HepG2 (cell line): ENCODE measurements at regions not wholly inside any gene's neighbourhood (a gene's known extent, or its start where the extent isn't known, plus 50 kb on each side); places are given as distances from the start of the nearest gene placed in this dataset.

Experiments
- KLF11 ChIP-seq: IDR thresholded peaks from 2 replicates; pipeline ENCODE4 v1.6.1; 2016; ENCODE audit warnings: missing compliant biosample characterization
- RAD21 ChIP-seq: fragments of 450-650 bp; formaldehyde crosslinking; IDR thresholded peaks from 2 replicates; pipeline ENCODE4 v1.5.0; 2020; ENCODE audit warnings: mild to moderate bottlenecking
- SP1 ChIP-seq, 2 experiments: fragments of 450-650 bp in 1 of 2; sonication (generic) in 1 of 2; formaldehyde crosslinking in 1 of 2; IDR thresholded peaks; 2 replicates each; pipeline versions ENCODE4 v1.4.0 to v1.6.1; 2016 to 2020; ENCODE audit warnings: missing genetic modification reagents in 1 of 2
- ZNF782 ChIP-seq: sonication (generic); formaldehyde crosslinking; IDR thresholded peaks from 2 replicates; pipeline ENCODE4 v1.4.0; 2020; ENCODE audit warnings: missing genetic modification reagents, mild to moderate bottlenecking, borderline replicate concordance
- TF ChIP-seq, protein P1 (sequence below): IDR thresholded peaks from 2 replicates; pipeline ENCODE4 v1.6.1; 2016; ENCODE audit warnings: missing genetic modification reagents, missing compliant biosample characterization

DNA sequence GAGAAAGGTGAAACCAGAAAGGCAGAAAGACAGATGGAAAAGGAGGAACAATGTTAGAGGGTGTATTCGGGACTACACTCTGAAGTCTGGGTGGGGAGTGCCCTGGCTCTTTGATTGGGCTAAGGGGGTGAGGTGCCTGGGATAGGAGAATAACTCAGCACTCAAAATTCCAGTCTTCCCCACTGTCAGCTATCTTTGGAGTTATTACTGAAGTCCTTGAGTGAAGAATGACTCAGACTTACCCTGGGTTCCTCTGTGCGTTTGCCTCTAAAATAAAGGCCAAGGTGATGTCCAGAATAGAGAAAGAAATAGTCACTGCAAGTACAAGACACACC, 151.8 kb upstream of the SERPINE2 start:
- TF ChIP-seq SP1 (IDR thresholded peaks at IDR 0.05) (no peak), SP1 (CRISPR knock-in tag; IDR thresholded peaks at IDR 0.05) (no peak), ZNF782 (CRISPR knock-in tag) (no peak), RAD21 (CRISPR knock-in tag) (no peak), KLF11 (CRISPR knock-in tag) (no peak)
- TF ChIP-seq, protein P1, sequence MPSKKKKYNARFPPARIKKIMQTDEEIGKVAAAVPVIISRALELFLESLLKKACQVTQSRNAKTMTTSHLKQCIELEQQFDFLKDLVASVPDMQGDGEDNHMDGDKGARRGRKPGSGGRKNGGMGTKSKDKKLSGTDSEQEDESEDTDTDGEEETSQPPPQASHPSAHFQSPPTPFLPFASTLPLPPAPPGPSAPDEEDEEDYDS (CRISPR knock-in tag) = no peak
